ENCODE measurements at regions not wholly inside any gene's neighbourhood (a gene's known extent, or its start where the extent isn't known, plus 50 kb on each side); places are given as distances from the start of the nearest gene placed in this dataset.

- DNase-seq (ENCODE audit: low spot score), result no peak
- Mint-ChIP-seq H3K9me3 (ENCODE audit: low read depth) (peaks cover 16% of the 10 kb centered on the region), H3K27me3 (ENCODE audit: low read depth) (no peaks in the 10 kb centered on the region), H3K4me3 (ENCODE audit: unreplicated experiment) (no peak overlapping the region), H3K4me1 (ENCODE audit: low read depth) (peaks cover 5% of the 10 kb centered on the region), H3K36me3 (ENCODE audit: low read depth) (peaks cover 9% of the 10 kb centered on the region), H3K27ac (ENCODE audit: unreplicated experiment) (no peak overlapping the region)
- TF ChIP-seq, protein P1, sequence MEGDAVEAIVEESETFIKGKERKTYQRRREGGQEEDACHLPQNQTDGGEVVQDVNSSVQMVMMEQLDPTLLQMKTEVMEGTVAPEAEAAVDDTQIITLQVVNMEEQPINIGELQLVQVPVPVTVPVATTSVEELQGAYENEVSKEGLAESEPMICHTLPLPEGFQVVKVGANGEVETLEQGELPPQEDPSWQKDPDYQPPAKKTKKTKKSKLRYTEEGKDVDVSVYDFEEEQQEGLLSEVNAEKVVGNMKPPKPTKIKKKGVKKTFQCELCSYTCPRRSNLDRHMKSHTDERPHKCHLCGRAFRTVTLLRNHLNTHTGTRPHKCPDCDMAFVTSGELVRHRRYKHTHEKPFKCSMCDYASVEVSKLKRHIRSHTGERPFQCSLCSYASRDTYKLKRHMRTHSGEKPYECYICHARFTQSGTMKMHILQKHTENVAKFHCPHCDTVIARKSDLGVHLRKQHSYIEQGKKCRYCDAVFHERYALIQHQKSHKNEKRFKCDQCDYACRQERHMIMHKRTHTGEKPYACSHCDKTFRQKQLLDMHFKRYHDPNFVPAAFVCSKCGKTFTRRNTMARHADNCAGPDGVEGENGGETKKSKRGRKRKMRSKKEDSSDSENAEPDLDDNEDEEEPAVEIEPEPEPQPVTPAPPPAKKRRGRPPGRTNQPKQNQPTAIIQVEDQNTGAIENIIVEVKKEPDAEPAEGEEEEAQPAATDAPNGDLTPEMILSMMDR (IDR thresholded peaks at IDR 0.05), result no peak
Measured at GRCh38 chr2:144248350-144249034, 271.4 kb downstream of the ZEB2 start.

GRCh38 chr2:144244938-144245337 is 275.0 kb downstream of the ZEB2 start:
- TF ChIP-seq, protein P1 (IDR thresholded peaks at IDR 0.05), result no peak
- no peaks in the 10 kb centered on the region for H3K27me3 Mint-ChIP-seq (ENCODE audit: low read depth)
- DNase-seq (ENCODE audit: low spot score), result no peak
- H3K9me3 Mint-ChIP-seq (ENCODE audit: low read depth), result peaks cover 4% of the 10 kb centered on the region
- H3K36me3 Mint-ChIP-seq (ENCODE audit: low read depth), result no peaks in the 10 kb centered on the region
- no peak overlapping the region for H3K27ac Mint-ChIP-seq (ENCODE audit: unreplicated experiment)
- H3K4me1 Mint-ChIP-seq (ENCODE audit: low read depth), result peaks cover 5% of the 10 kb centered on the region
- no peak overlapping the region for H3K4me3 Mint-ChIP-seq (ENCODE audit: unreplicated experiment)

DNA sequence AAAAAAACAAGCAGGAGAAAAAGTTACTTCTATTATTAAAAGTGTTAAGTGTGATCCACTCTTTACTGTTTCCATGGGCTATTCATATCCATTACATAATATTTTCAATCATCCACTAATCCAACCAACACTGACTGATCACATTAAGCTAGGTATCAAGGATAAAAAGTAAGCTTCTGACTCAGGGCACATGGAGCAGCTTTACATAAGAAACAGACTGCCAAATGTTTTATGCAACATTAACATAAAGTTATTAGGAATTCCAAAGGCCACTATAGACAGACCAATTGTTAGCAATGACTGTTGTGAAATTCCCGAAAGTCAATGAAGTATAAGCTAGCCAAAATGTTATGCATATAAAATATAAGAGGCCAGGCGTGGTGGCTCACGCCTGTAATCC is 277.6 kb downstream of the ZEB2 start:
- TF ChIP-seq, protein P1 (IDR thresholded peaks at IDR 0.05), result no peak
- Mint-ChIP-seq H3K27me3 (ENCODE audit: low read depth) (no peaks in the 10 kb centered on the region), H3K27ac (ENCODE audit: unreplicated experiment) (no peak overlapping the region), H3K4me1 (ENCODE audit: low read depth) (peaks cover 5% of the 10 kb centered on the region), H3K36me3 (ENCODE audit: low read depth) (peaks cover 3% of the 10 kb centered on the region), H3K9me3 (ENCODE audit: low read depth) (peaks cover 4% of the 10 kb centered on the region), H3K4me3 (ENCODE audit: unreplicated experiment) (no peak overlapping the region)
- no peak for DNase-seq (ENCODE audit: low spot score)

DNA sequence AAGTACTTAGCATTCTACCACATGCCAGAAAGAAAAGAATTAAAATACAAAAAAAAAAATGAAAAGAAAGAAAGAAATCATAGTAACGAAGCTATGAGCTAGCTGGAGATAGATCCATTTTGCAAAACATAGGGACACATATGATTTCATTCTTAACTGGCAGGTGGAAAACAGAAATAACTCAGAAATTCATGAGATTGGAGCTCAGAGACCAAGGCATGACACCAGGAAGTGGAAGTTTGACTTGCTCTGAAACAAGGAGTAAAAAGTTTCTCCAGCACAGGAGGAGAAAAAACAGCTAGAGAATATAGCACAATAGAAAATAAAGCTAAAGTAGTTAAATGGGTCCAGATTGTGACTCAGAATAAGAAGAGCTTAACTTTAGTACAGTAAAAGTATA is 278.1 kb downstream of the ZEB2 start:
- TF ChIP-seq, protein P1 (IDR thresholded peaks at IDR 0.05), result no peak
- Mint-ChIP-seq H3K4me3 (ENCODE audit: unreplicated experiment) (no peak overlapping the region), H3K27ac (ENCODE audit: unreplicated experiment) (no peak overlapping the region), H3K27me3 (ENCODE audit: low read depth) (no peaks in the 10 kb centered on the region), H3K4me1 (ENCODE audit: low read depth) (peaks cover under 1% of the 10 kb centered on the region), H3K9me3 (ENCODE audit: low read depth) (peaks cover 3% of the 10 kb centered on the region), H3K36me3 (ENCODE audit: low read depth) (peaks cover 3% of the 10 kb centered on the region)
- no peak for DNase-seq (ENCODE audit: low spot score)

- Mint-ChIP-seq H3K27ac (ENCODE audit: unreplicated experiment) (no peak overlapping the region), H3K9me3 (ENCODE audit: low read depth) (no peaks in the 10 kb centered on the region), H3K4me1 (ENCODE audit: low read depth) (no peaks in the 10 kb centered on the region), H3K4me3 (ENCODE audit: unreplicated experiment) (no peak overlapping the region), H3K36me3 (ENCODE audit: low read depth) (peaks cover 3% of the 10 kb centered on the region), H3K27me3 (ENCODE audit: low read depth) (no peaks in the 10 kb centered on the region)
- DNase-seq (ENCODE audit: low spot score), result no peak
- TF ChIP-seq, protein P1 (IDR thresholded peaks at IDR 0.05), result no peak
Measured at GRCh38 chr2:144240656-144241339, 279.1 kb downstream of the ZEB2 start.

Data from chondrocyte (in vitro differentiated cells).